RWPE2 (cell line): ENCODE measurements at regions not wholly inside any gene's neighbourhood (a gene's known extent, or its start where the extent isn't known, plus 50 kb on each side); places are given as distances from the start of the nearest gene placed in this dataset.
A peak's percentile ranks its signal among the peaks of the same experiment; 100 is the strongest.

ENCODE experiments used
- ATAC-seq: fragments of 200-7000 bp; cut with Tn5 transposase; 3 replicates; pipeline ENCODE4 v1.9.1; 2021; ENCODE audit warnings: low read depth
- DNase-seq: peaks from one replicate; pipeline ENCODE4 v3.0.0-alpha.2; 2020; ENCODE audit warnings: low spot score
- H3K27ac ChIP-seq: fragments of 450-650 bp; 2 replicates; pipeline ENCODE4 v1.5.1; 2017; ENCODE audit warnings: mild to moderate bottlenecking; ENCODE audit not compliant: poor library complexity, severe bottlenecking
- H3K27me3 ChIP-seq: fragments of 250-450 bp; sonication (Bioruptor Pico); 2 replicates; pipeline ENCODE4 v1.5.1; 2021; ENCODE audit warnings: mild to moderate bottlenecking, moderate library complexity; ENCODE audit not compliant: insufficient read depth, poor library complexity, severe bottlenecking
- H3K36me3 ChIP-seq: fragments of 250-450 bp; sonication (Bioruptor Pico); 2 replicates; pipeline ENCODE4 v1.5.1; 2020; ENCODE audit warnings: low read depth, mild to moderate bottlenecking, moderate library complexity
- H3K4me1 ChIP-seq: fragments of 250-450 bp; sonication (Bioruptor Pico); 2 replicates; pipeline ENCODE4 v1.5.1; 2021; ENCODE audit warnings: mild to moderate bottlenecking, moderate library complexity; ENCODE audit not compliant: insufficient read depth, poor library complexity, severe bottlenecking
- H3K4me3 ChIP-seq: fragments of 250-450 bp; sonication (Bioruptor Pico); 2 replicates; pipeline ENCODE4 v1.5.1; 2021; ENCODE audit warnings: mild to moderate bottlenecking, moderate library complexity; ENCODE audit not compliant: severe bottlenecking
- H3K9me3 ChIP-seq: fragments of 250-450 bp; sonication (Bioruptor Pico); 2 replicates; pipeline ENCODE4 v1.5.1; 2021; ENCODE audit warnings: mild to moderate bottlenecking, moderate library complexity; ENCODE audit not compliant: severe bottlenecking
- TF ChIP-seq, protein P1 (sequence below): fragments of 450-650 bp; IDR thresholded peaks from one replicate; pipeline ENCODE4 v1.5.1; 2017; ENCODE audit warnings: mild to moderate bottlenecking, moderate library complexity; ENCODE audit not compliant: poor library complexity, severe bottlenecking

DNA sequence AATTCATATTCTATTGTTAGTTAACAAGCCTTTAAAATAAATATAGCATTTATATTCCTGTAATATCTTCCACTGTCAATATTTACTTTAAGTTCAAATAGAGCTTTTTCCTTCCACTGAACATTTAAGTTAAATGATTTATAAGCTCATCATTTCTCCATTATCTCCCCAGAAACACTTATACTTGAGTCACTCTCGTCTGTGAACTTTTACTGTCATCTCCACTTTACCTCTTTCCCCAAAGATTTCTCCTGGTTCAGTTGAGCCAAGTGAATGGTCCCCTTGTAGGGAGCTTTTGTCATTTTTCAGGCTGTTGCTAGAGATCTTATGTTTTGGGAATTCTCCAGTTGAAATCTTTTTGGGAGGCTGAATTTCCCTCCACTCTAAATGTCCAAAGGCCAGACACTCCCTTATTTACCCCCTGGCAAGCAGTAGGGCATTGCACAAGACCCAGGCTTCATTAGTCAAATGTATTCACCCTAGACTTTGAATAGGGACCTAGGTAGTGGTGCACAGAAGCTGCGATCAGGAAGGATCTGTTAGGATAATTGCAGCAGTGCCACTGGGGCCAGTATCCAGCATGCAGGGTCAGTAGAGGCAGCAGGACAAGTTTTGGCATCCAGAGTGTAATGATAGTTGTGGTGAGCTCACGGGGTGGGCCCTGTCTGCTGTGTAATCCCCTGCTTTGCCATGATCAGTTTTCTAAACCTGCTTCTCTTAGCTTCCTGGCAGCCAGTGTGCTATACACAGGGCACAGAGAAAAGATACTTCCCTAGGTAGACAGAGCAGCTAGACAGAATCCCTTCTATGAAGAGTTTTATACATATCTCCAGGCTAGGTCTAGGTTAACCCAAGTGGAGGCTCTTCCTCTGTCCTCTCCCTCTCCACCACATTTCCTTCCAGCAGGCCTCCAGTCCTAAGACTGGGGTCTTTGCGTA, 356.5 kb upstream of the SLCO3A1 start:
- Histone ChIP-seq H3K27ac (no peak overlapping the region), H3K36me3 (no peaks in the 10 kb centered on the region), H3K4me3 (no peak overlapping the region), H3K27me3 (no peaks in the 10 kb centered on the region), H3K9me3 (no peaks in the 10 kb centered on the region), H3K4me1 (peaks cover 3% of the 10 kb centered on the region)
- TF ChIP-seq, protein P1, sequence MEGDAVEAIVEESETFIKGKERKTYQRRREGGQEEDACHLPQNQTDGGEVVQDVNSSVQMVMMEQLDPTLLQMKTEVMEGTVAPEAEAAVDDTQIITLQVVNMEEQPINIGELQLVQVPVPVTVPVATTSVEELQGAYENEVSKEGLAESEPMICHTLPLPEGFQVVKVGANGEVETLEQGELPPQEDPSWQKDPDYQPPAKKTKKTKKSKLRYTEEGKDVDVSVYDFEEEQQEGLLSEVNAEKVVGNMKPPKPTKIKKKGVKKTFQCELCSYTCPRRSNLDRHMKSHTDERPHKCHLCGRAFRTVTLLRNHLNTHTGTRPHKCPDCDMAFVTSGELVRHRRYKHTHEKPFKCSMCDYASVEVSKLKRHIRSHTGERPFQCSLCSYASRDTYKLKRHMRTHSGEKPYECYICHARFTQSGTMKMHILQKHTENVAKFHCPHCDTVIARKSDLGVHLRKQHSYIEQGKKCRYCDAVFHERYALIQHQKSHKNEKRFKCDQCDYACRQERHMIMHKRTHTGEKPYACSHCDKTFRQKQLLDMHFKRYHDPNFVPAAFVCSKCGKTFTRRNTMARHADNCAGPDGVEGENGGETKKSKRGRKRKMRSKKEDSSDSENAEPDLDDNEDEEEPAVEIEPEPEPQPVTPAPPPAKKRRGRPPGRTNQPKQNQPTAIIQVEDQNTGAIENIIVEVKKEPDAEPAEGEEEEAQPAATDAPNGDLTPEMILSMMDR: no peak
- peak; percentile 46 for ATAC-seq
- DNase-seq: no peak

DNA sequence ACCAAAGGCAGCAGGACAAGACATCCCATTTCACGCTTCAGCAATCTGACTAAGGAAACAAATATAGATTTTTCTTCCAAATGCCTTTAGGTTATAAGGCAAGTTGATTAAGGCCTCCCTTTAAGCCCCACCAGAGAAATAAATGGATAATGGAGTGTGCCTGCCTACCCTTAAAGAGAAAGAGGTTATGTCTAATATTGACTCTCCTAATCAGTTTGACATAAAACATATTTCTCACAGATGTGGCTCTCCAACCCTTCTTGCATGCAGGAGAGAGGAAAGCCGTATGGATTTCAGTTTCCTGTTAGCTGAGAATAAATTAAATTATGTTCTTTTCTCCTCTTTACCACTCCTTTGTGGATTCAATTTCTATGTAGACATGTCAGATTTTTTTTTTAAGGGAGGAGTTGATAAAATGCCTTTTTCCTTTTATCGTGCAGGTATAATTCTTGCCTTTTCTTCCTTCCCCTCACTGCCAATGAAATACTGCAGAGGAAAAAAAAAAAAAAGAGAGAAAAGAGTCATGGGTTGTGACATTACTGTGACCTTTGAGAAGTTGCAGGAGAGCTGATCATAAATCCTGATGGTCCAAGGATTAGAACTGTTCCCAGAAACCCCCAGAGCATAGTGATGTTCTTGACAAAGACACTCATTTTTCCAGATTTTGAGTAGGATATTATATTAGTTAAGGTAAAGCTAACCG, 355.3 kb upstream of the SLCO3A1 start:
- Histone ChIP-seq H3K36me3 (no peaks in the 10 kb centered on the region), H3K4me1 (peaks cover 3% of the 10 kb centered on the region), H3K27ac (no peak overlapping the region), H3K4me3 (no peak overlapping the region), H3K27me3 (no peaks in the 10 kb centered on the region), H3K9me3 (no peaks in the 10 kb centered on the region)
- TF ChIP-seq, protein P1: no peak
- ATAC-seq (no peak), DNase-seq (no peak)

DNA sequence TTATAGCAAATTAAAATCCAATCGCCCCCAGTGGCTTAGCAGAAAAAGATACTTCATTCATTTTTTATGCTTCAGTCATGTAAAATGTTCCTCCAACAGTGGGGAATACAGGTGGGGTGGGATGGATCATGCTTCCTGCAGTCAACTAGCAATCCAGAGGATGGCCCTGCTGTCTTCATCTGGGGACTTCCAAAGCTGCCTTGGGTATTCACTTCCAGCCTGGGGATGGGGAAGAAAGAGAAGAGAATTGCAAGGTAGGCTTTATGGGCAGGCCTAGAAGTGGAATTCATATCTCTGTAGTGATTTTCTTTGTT, 354.8 kb upstream of the SLCO3A1 start:
- Histone ChIP-seq H3K36me3 (no peaks in the 10 kb centered on the region), H3K27ac (no peak overlapping the region), H3K9me3 (no peaks in the 10 kb centered on the region), H3K27me3 (no peaks in the 10 kb centered on the region), H3K4me1 (peaks cover under 1% of the 10 kb centered on the region), H3K4me3 (no peak overlapping the region)
- ATAC-seq: no peak
- TF ChIP-seq, protein P1: no peak
- DNase-seq: no peak

DNA sequence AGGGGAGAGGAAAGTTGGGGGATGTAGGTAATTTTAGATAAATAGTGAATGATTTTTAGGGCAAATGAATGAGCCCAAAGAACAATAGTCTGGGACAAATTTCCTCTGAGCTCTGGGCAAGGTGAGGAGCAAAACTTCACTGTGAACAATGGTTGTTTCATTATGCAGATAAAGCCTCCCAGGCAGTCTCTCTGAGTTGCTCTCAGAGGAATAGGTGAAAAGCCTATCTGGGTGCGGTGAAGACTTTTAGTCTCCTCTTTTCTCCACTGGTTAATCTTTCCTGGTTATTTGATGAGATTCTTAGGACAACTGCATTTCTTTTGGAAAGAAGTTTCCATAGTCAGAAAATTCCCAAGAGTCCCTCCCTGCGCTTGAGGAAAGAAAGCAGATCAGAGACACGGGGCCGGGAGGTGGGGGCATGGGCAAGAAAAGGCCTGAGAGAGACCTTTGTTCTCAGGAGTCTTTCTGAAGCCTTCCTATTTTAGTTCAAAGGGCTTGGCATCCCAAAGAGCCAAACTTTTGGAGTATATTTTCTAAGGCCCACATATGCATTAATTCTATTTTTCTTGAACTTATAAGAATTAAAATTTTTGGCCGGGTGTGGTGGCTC, 353.6 kb upstream of the SLCO3A1 start:
- no peak for DNase-seq
- no peak for ATAC-seq

More for the DNA sequence above, 353.6 kb upstream of the SLCO3A1 start:
- Histone ChIP-seq H3K4me1 (no peaks in the 10 kb centered on the region), H3K36me3 (no peaks in the 10 kb centered on the region), H3K27ac (no peak overlapping the region), H3K27me3 (no peaks in the 10 kb centered on the region), H3K9me3 (no peaks in the 10 kb centered on the region), H3K4me3 (no peak overlapping the region)
- TF ChIP-seq, protein P1: no peak
